GM18870 (cell line): ENCODE measurements at regions not wholly inside any gene's neighbourhood (a gene's known extent, or its start where the extent isn't known, plus 50 kb on each side); places are given as distances from the start of the nearest gene placed in this dataset.

ENCODE experiments used
- ATAC-seq: cut with Tn5 transposase; IDR thresholded peaks from one replicate; pipeline ENCODE4 v1.9.1; 2021; ENCODE audit warnings: moderate library complexity; ENCODE audit not compliant: unreplicated experiment

- no peak for ATAC-seq
Observed at GRCh38 chr2:19810148-19810547, 91.6 kb downstream of the TTC32 start.

GRCh38 chr2:19809206-19809605 is 92.6 kb downstream of the TTC32 start:
- no peak for ATAC-seq

- ATAC-seq, result no peak
Observed at GRCh38 chr2:19807866-19808265, 93.9 kb downstream of the TTC32 start.

- ATAC-seq, result no peak
Observed at GRCh38 chr2:19807346-19807745, 94.4 kb downstream of the TTC32 start.

- ATAC-seq, result no peak
Observed at GRCh38 chr2:19806591-19806990, 95.2 kb downstream of the TTC32 start.

- ATAC-seq, result no peak
Observed at GRCh38 chr2:19806131-19806530, 95.7 kb downstream of the TTC32 start.

GRCh38 chr2:19805266-19805665 is 96.5 kb downstream of the TTC32 start:
- no peak for ATAC-seq

GRCh38 chr2:19804639-19805260 is 97.0 kb downstream of the TTC32 start:
- ATAC-seq, result no peak

GRCh38 chr2:19802086-19802841 is 99.5 kb downstream of the TTC32 start:
- no peak for ATAC-seq

- ATAC-seq, result no peak
Observed at GRCh38 chr2:19801367-19802080, 100.3 kb downstream of the TTC32 start.

- ATAC-seq, result no peak
Observed at GRCh38 chr2:19800796-19801195, 101.0 kb downstream of the TTC32 start.

GRCh38 chr2:19799881-19800780 is 101.7 kb downstream of the TTC32 start:
- ATAC-seq, result no peak

GRCh38 chr2:19797871-19798270 is 103.9 kb downstream of the TTC32 start:
- ATAC-seq, result no peak

GRCh38 chr2:19797243-19797810 is 104.5 kb downstream of the TTC32 start:
- ATAC-seq, result no peak

- ATAC-seq, result no peak
Observed at GRCh38 chr2:19796035-19796695, 105.6 kb downstream of the TTC32 start.

GRCh38 chr2:19793132-19793750 is 108.5 kb downstream of the TTC32 start:
- ATAC-seq, result no peak

GRCh38 chr2:19790291-19790690 is 111.5 kb downstream of the TTC32 start:
- no peak for ATAC-seq

- ATAC-seq, result no peak
Observed at GRCh38 chr2:19787134-19787533, 114.6 kb downstream of the TTC32 start.

GRCh38 chr2:19786408-19787058 is 115.2 kb downstream of the TTC32 start:
- peak; percentile 86 for ATAC-seq
